Hematopoietic multipotent progenitor cell (in vitro differentiated cells): ENCODE measurements at regions not wholly inside any gene's neighbourhood (a gene's known extent, or its start where the extent isn't known, plus 50 kb on each side); places are given as distances from the start of the nearest gene placed in this dataset.
"Not testable (repeated sequence)": the region's sequence is repeated elsewhere in the genome, so short reads cannot be mapped to it uniquely, and the experiment has no call there.

ENCODE experiments used
- DNase-seq, 3 donors: peaks; one replicate each; pipeline ENCODE4 v3.0.0-alpha.2; 2011 to 2015; ENCODE audit warnings: low read depth in 2 of 3, low spot score in 2 of 3

DNA sequence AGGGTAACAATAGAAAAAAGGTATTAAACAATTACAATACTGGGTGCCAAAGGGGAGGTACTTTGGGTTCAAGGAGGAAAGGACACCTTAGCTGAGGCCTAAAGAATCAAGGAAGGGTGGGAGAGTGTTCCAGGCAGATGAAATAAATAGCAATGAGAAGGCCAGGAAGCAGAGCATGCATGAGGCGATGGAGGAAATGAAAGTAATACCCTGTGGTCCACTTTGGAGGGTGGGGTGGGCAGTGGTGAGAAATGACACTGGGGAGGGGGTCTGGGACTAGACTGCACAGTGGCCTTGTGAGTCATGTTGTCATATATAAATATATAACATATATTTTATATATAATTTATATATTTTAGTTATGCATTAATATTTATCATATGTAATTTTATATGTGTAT, 55.9 kb downstream of the BHLHE40 start:
- no peak for DNase-seq

DNA sequence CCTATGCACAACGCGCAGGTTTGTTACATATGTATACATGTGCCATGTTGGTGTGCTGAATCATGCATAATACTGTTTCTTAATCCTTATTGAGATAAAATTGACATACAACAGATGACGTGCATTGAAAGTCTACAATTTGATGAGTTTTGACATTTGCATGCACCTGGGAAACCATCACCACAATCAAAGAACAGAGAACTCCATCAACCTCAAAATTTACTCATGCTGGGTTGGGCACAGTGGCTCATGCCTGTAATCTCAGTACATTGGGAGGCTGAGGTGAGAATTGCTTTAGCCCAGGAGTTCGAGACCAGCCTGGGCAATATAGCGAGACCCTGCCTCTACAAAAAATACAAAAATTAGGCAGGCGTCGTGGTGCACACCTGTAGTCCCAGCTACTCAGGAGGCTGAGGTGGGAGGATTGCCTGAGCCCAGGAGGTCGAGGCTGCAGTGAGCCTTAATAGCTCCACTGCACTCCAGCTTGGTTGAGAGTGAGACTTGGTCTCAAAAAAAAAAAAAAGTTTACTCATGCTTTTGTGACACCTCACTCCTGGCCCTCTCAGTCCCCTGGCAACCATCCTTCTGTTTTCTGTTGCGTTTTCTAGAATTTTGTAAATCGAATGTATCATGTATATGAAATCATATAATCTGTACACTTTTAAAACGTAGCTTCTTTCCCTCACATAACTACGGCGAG, 56.6 kb downstream of the BHLHE40 start:
- no peak for DNase-seq

GRCh38 chr3:5036392-5036766, 57.1 kb downstream of the BHLHE40 start:
- no peak for DNase-seq

DNA sequence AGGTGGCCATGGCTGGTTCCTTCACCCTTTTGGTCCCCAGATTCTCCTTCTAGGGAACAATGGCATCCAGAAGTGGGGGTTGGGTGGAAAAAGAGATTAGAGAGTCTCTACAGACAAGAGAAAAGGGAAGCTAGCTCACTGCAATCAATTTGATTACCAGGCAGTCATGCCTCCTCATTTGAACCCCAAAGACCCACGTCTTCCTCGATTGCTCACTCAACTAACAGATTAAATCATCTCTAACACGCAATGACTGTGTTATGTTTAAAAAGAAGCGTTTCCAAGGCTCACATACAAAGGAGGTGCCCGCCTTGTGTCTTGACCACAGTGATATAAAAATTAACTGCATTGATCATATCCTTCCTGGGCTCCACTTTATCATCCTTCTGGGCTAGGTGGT, 57.6 kb downstream of the BHLHE40 start:
- no peak for DNase-seq

DNA sequence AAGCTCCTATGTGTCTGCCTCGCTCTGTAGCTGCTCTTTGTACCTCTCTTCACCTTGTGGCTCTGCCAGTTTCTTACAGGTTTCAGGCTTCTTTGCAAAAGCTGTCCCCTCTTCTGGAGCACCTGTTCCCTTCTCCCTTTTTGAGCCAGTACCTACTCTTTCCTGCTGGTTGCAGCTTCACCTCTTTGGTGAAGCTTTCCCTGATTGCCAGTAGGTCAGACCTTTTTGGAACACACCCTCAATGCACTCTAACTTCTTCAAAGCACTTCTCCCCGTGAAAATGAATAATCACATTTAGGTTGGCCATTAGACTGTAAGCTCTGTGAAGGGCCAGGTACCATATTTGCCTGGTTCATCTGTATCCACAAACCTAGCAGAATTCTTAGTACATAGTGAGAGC, 60.3 kb downstream of the BHLHE40 start:
- DNase-seq: no peak

GRCh38 chr3:5041315-5041714, 62.1 kb downstream of the BHLHE40 start:
- no peak for DNase-seq

GRCh38 chr3:5045961-5046360, 66.7 kb downstream of the BHLHE40 start:
- no peak for DNase-seq

- no peak for DNase-seq
These were observed 68.7 kb downstream of the BHLHE40 start for GRCh38 chr3:5047764-5048419.

DNA sequence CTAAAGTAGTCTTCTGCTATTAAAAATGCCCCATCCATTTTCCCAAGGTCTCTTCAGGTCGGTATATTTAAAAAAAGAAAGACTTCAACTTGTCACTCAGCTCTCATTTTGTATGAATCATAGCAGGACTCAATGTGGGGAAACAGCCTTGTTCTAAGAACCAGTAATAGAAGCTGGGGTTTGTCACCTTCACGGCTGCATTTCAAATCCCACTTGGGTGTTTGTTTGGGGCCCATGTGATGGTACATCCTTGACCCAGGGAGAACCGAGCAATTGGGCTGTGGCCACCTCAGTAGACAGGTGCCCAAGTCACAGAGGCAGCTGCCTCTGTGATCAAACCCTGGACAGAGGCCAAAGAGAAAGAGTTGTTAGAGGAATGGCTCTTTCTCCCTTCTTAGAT, 70.3 kb upstream of the ARL8B start:
- no peak for DNase-seq

DNA sequence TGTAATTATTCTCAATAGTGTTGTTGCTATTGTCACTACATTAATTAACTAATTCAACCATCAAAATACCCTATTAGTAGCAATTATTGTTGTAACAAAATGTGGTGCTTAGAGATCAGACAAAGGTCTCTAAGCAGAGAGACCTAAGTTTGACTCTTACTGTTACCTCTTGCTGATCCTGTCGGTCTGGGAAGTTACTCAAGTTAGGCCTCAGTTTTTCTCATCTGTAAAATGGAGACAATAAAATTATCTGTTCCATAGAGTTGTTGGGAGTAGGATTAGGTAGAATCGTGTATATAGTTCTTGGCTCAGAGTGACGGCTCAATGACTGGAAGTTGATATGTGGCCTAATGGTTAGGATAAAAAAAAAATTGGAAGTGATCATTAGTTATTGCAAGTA, 69.8 kb upstream of the ARL8B start:
- DNase-seq: no peak

DNA sequence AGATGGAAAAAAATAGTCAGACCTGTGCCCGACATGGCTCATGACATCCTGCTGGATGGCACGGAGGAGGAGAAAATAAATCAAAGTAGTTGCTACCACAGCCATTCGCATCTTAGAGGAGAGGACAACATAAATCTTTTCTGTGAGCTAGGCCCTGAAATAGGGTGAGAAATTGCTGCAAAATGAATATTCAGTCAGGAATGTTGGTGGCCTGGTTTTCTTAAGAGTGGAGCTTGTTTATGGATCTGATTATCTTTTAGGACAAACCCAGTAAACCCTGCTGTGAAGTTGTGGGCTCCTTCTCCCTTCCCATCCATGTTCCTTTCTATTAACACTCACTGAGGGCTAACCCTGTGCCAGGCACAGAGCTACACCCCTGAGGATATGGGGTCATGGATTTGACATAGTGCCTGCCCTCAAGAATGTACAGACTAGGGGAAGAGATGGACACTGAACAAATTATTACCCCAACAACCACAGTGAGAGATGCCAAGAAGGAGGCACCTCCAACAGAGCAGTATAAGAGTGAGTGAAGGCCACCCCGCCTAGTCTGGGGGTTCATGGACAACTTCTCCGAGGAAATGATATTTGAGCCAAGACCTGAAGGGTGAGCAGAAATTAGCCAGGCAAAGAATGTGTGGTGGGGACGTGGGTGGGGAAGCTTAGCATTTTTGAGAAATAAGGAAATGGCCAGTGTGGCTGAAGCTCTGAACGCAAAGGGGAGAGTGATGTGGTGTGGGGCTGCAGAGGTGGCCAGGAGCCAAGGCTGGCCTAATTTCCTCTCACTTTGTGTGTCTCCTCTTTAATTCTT, 68.9 kb upstream of the ARL8B start:
- DNase-seq: no peak

DNA sequence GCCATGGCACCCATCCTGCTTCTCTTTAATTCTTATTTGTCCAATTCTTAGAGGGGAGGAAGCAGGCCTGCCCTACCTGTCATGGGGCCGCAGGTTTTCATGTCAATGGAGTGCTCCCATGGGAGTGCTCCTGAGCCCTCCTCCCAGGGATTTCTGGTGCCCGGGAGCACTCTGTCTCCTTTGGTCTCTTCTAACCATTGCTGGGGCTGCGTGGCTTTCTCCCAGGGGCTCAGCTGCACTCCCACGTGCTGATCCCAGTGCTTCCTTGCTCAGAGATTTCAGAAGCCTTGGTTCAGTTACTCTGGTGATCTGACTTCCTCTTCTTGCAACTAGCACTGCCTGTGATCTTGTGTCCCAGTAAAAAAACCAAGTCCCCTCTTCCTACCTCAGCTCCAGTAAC, 68.0 kb upstream of the ARL8B start:
- DNase-seq: no peak

DNA sequence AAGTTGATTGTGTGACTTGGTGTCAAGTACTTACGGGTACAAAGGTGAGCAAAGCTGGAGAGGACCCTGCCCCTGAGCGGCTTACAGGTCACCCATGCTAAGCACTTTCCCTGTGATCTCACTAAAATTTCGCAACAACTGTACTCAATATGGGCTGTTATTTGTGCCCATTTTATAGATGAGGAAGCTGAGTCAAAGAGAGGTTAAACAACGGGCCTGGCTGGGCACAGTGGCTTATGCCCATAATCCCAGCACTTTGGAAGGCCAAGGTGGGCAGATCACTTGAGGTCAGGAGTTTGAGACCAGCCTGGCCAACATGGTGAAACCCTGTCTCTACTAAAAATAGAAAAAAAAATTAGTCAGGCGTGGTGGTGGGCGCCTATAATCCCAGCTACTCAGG, 67.5 kb upstream of the ARL8B start:
- not testable (repeated sequence) for DNase-seq

DNA sequence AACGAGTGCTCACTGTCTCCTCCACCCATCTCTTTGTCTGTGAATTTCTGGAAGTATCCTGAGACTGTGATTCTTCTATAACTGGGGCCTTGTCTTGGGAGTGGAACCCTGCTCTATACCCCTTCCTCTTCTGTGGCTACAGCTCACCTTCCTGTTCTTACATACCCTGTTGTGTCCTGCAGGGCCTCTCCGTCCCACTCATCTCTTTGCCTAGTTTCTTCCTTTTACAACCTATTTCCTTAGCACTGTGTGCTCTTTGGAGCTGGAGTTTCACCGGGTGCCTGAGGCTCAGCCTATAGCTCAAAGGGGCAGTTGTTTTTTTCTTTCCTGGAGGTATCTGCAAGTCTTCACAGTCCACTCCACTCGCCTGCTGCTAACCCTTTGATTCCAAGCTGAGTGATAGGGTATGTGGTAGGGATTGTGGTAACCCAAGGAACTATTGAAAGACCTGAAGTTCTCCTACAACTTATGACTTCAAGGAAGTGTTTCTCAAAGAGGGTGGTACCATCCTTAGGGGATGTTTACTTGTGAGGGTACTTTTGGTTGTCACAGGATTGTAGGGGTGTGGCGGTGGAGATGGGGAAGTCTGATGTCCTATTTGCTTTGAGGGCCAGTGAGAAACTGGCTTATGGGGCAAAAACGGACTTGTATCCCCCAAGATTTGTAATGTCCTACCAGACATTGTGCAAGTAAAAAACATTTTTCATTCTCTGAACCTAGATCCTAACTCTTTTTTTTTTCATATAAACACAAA, 66.6 kb upstream of the ARL8B start:
- peak in 2 of 3 donors; percentile 27 to 53 for DNase-seq

- DNase-seq: no peak
These were observed 66.0 kb upstream of the ARL8B start for GRCh38 chr3:5056111-5056391.

DNA sequence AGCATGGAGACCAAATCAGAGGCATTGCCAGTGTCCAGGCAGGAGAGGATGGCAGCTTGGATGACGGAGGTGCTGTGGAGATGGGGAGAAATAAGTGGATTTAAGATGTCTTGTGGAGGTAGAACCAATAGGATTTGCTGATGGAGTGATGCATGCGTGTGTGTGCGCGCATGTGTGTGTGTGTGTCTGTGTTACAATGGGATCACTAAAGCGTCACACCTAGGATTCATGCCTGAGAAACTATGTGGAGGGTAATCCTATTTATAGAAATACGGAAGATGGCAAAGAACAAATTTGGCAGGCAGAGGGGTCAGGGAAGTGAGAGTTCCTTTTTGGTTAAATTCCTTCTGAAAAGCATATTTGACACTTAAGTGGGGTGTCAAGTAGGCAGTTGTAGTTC, 64.8 kb upstream of the ARL8B start:
- DNase-seq: no peak

DNA sequence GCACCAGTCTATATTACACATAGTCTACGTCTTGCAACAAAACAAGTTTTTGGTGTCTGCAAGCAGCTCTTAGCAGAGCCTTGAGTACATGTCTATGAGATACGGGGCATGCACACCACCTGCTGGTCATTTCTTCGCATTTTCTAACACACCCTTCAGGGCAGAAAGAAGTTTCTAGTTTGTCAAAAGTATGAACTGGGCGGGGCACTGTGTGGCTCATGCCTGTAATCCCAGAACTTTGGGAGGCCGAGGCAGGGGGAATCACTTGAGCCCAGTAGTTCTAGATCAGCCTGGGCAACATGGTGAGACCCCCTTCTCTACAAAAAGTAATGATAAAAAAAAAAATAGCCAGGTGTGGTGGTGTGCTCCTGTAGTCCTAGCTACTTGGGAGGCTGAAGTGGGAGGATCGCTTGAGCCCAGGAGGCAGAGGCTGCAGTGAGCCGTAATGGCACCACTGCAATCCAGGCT, 64.2 kb upstream of the ARL8B start:
- peak; percentile 35 to 90 (median 76) for DNase-seq

DNA sequence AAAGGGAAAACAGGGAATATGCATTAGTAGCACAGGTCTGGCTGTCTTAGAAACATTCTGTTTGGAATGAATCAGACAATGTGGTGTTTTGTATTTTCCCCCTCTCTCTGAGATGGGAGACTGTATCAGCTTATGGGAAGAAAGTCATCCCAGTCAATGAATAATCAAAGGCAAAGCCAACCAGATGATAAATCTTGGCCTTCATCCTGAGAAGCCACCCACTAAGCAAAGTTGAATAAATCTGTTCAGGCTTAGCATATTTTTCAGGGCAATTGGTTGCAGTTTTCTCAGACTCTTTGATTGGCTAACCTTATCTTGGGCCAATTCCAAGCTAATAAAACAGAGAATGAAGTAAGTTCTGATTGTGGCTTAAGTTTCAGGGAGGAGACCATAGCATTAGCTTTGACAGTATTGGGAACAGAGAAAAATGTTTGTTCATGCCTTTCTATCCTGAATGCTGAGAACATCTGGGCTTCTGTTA, 63.6 kb upstream of the ARL8B start:
- DNase-seq: no peak

GRCh38 chr3:5059782-5060181, 62.3 kb upstream of the ARL8B start:
- no peak for DNase-seq

- no peak for DNase-seq
These were observed 60.9 kb upstream of the ARL8B start for GRCh38 chr3:5061218-5061569.

- DNase-seq: no peak
These were observed 58.4 kb upstream of the ARL8B start for GRCh38 chr3:5063724-5064123.
